T-cell (primary cell): ENCODE measurements at regions not wholly inside any gene's neighbourhood (a gene's known extent, or its start where the extent isn't known, plus 50 kb on each side); places are given as distances from the start of the nearest gene placed in this dataset.

Experiments
- ATAC-seq, 4 experiments: fragments of 200-7000 bp in 3 of 4; fragments of 150-1000 bp in 1 of 4; cut with Tn5 transposase; replicated peaks in 1 of 4; 1 replicate in 3 of 4; 2 replicates in 1 of 4; pipeline ENCODE4 v1.10.0; 2021; ENCODE audit warnings: moderate library complexity in 3 of 4, mild to moderate bottlenecking in 2 of 4, moderate number of reproducible peaks in 1 of 4
- CTCF ChIA-PET, 2 donors: fragments of 300-600 bp; sonication (Branson Sonifier 250); formaldehyde crosslinking; loops; one replicate each; lab custom pipeline; 2022; ENCODE audit warnings: antibody characterized with exemption in 2 of 2; lab: Charles Lee
- POLR2A ChIA-PET, 2 donors: fragments of 300-600 bp; sonication (Branson Sonifier 250); formaldehyde crosslinking; loops; one replicate each; lab custom pipeline; 2022; ENCODE audit warnings: antibody characterized with exemption in 2 of 2; lab: Charles Lee
- DNase-seq, 35 experiments: peaks; one replicate each; pipeline versions ENCODE4 v3.0.0 to v3.0.0-alpha.2; 2013 to 2023
- H3K27ac ChIP-seq: one replicate; pipeline ENCODE4 v1.5.1; 2013; ENCODE audit warnings: low read length
- H3K27me3 ChIP-seq, 2 experiments: replicated peaks in 1 of 2; 1 replicate in 1 of 2; 2 replicates in 1 of 2; pipeline versions ENCODE4 v1.6.1 to v1.7.0; 2013; ENCODE audit warnings: low read length in 1 of 2, mixed read lengths in 1 of 2; ENCODE audit not compliant: control insufficient read depth in 2 of 2, insufficient read depth in 2 of 2; ENCODE audit errors: extremely low read depth in 1 of 2
- H3K36me3 ChIP-seq, 2 donors: 1 replicate in 1 of 2; 2 replicates in 1 of 2; pipeline versions ENCODE4 v1.6.1 to v1.7.0; 2013; ENCODE audit warnings: low read length in 1 of 2; ENCODE audit not compliant: control insufficient read depth in 2 of 2, insufficient read depth in 1 of 2; ENCODE audit errors: extremely low read depth in 1 of 2
- H3K4me1 ChIP-seq, 2 experiments: 1 replicate in 1 of 2; 2 replicates in 1 of 2; pipeline versions ENCODE4 v1.6.1 to v1.7.0; 2013; ENCODE audit warnings: low read length in 2 of 2, mixed read lengths in 1 of 2; ENCODE audit not compliant: insufficient read depth in 2 of 2, control insufficient read depth in 1 of 2; ENCODE audit errors: extremely low read depth in 1 of 2
- H3K4me3 ChIP-seq, 2 donors: 1 replicate in 1 of 2; 2 replicates in 1 of 2; pipeline versions ENCODE4 v1.5.1 to v1.7.0; 2013; ENCODE audit warnings: mild to moderate bottlenecking in 2 of 2, low read length in 1 of 2, moderate library complexity in 1 of 2; ENCODE audit not compliant: control insufficient read depth in 1 of 2; ENCODE audit errors: extremely low read depth in 1 of 2
- H3K9me3 ChIP-seq: 2 replicates; pipeline ENCODE4 v1.7.0; 2013
- H3K27ac Mint-ChIP-seq, 2 donors: one replicate each; pipeline ENCODE4 v1.8.0; 2020 to 2021; ENCODE audit warnings: mild to moderate bottlenecking in 2 of 2, mixed read lengths in 2 of 2
- H3K27me3 Mint-ChIP-seq, 2 donors: one replicate each; pipeline ENCODE4 v1.8.0; 2021 to 2022; ENCODE audit warnings: mixed read lengths in 2 of 2
- H3K36me3 Mint-ChIP-seq: one replicate; pipeline ENCODE4 v1.8.0; 2021; ENCODE audit warnings: mixed read lengths
- H3K4me1 Mint-ChIP-seq, 3 donors: one replicate each; pipeline ENCODE4 v1.8.0; 2020 to 2022; ENCODE audit warnings: mixed read lengths in 3 of 3, mild to moderate bottlenecking in 1 of 3
- H3K4me3 Mint-ChIP-seq, 3 donors: one replicate each; pipeline ENCODE4 v1.8.0; 2020 to 2022; ENCODE audit warnings: mild to moderate bottlenecking in 3 of 3, mixed read lengths in 3 of 3, moderate library complexity in 3 of 3
- H3K9me3 Mint-ChIP-seq, 3 donors: one replicate each; pipeline ENCODE4 v1.8.0; 2020 to 2022; ENCODE audit warnings: mixed read lengths in 3 of 3
- WGBS: methylation state at CpG from one replicate; pipeline ENCODE4 v1.1.5; 2013; ENCODE audit warnings: missing lambda C conversion rate; ENCODE audit not compliant: insufficient coverage; 5-methylcytosine and 5-hydroxymethylcytosine counted together

- H3K4me3 Mint-ChIP-seq, result no peak overlapping the region
Measured at GRCh38 chr3:174460831-174461230, 398.3 kb upstream of the NAALADL2 start.

GRCh38 chr3:174462916-174463315, 396.2 kb upstream of the NAALADL2 start:
- no peak for ATAC-seq
- no peaks in the 10 kb centered on the region for H3K9me3 ChIP-seq
- ChIA-PET POLR2A (no interaction called here), CTCF (no interaction called here)
- H3K36me3 Mint-ChIP-seq, result no peaks in the 10 kb centered on the region
- H3K27ac ChIP-seq, result no peak overlapping the region
- H3K36me3 ChIP-seq, result no peaks in the 10 kb centered on the region
- DNase-seq, result no peak
- H3K4me3 Mint-ChIP-seq, result no peak overlapping the region
- H3K4me1 ChIP-seq, result no peaks in the 10 kb centered on the region
- H3K27ac Mint-ChIP-seq, result no peak overlapping the region
- no peaks in the 10 kb centered on the region for H3K9me3 Mint-ChIP-seq
- H3K4me3 ChIP-seq, result no peak overlapping the region
- no peaks in the 10 kb centered on the region for H3K27me3 ChIP-seq
- H3K27me3 Mint-ChIP-seq, result no peaks in the 10 kb centered on the region
- no peaks in the 10 kb centered on the region for H3K4me1 Mint-ChIP-seq

More at GRCh38 chr3:174460831-174461230, 398.3 kb upstream of the NAALADL2 start:
- ATAC-seq (no peak), DNase-seq (no peak)
- WGBS, result no CpG with 5 or more reads among the region's 1 CpG
- no peaks in the 10 kb centered on the region for H3K27me3 ChIP-seq
- POLR2A ChIA-PET, result no interaction called here
- H3K36me3 ChIP-seq, result no peaks in the 10 kb centered on the region
- H3K9me3 Mint-ChIP-seq, result peaks cover 0 to 12% (median 4%) of the 10 kb centered on the region in 3 donors
- H3K4me3 ChIP-seq, result no peak overlapping the region
- no peaks in the 10 kb centered on the region for H3K27me3 Mint-ChIP-seq
- no peaks in the 10 kb centered on the region for H3K4me1 Mint-ChIP-seq
- H3K27ac ChIP-seq, result no peak overlapping the region
- H3K4me1 ChIP-seq, result no peaks in the 10 kb centered on the region
- no peaks in the 10 kb centered on the region for H3K36me3 Mint-ChIP-seq
- H3K27ac Mint-ChIP-seq, result no peak overlapping the region
- no peaks in the 10 kb centered on the region for H3K9me3 ChIP-seq
- CTCF ChIA-PET, result no interaction called here

DNA sequence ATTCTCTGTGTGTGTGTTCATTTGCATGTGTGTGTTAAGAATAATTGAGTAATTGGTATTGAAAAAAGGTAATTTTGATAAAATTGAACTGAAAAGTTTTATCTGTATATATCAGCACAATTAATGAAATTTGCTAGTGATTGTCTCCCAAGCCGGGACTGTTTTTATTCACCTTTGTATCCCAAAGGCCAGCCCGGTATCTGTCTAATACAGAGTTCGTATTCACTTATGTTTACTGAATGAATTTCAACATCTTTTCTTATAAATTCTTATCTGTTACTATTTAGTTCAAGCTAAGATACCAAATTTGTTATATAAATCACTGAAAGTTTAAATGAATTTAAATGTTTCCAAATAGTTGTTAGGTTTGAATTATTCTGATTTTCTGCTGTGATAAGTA, 394.0 kb upstream of the NAALADL2 start:
- no peak for DNase-seq
- H3K4me3 Mint-ChIP-seq, result no peak overlapping the region
- POLR2A ChIA-PET, result no interaction called here
- peaks cover 0 to 6% (median 0%) of the 10 kb centered on the region in 3 donors for H3K9me3 Mint-ChIP-seq
- no CpG with 5 or more reads among the region's 3 CpGs for WGBS
- no peak overlapping the region for H3K27ac ChIP-seq
- no peaks in the 10 kb centered on the region for H3K4me1 ChIP-seq
- no peaks in the 10 kb centered on the region for H3K9me3 ChIP-seq
- no peaks in the 10 kb centered on the region for H3K36me3 ChIP-seq
- H3K27ac Mint-ChIP-seq, result no peak overlapping the region
- H3K4me3 ChIP-seq, result no peak overlapping the region
- ATAC-seq, result no peak
- no peaks in the 10 kb centered on the region for H3K27me3 ChIP-seq
- H3K4me1 Mint-ChIP-seq, result no peaks in the 10 kb centered on the region
- no peaks in the 10 kb centered on the region for H3K36me3 Mint-ChIP-seq
- no peaks in the 10 kb centered on the region for H3K27me3 Mint-ChIP-seq
- CTCF ChIA-PET, result no interaction called here

- Mint-ChIP-seq H3K36me3 (no peaks in the 10 kb centered on the region), H3K9me3 (peaks cover 0 to 9% (median 0%) of the 10 kb centered on the region in 3 donors), H3K4me3 (no peak overlapping the region), H3K4me1 (no peaks in the 10 kb centered on the region), H3K27me3 (no peaks in the 10 kb centered on the region), H3K27ac (no peak overlapping the region)
- Histone ChIP-seq H3K36me3 (no peaks in the 10 kb centered on the region), H3K9me3 (no peaks in the 10 kb centered on the region), H3K27me3 (no peaks in the 10 kb centered on the region), H3K4me3 (no peak overlapping the region), H3K4me1 (no peaks in the 10 kb centered on the region), H3K27ac (no peak overlapping the region)
- DNase-seq (no peak), ATAC-seq (no peak)
- WGBS, result no CpG with 5 or more reads among the region's 4 CpGs
- ChIA-PET CTCF (no interaction called here), POLR2A (no interaction called here)
Measured at GRCh38 chr3:174466471-174467054, 392.6 kb upstream of the NAALADL2 start.

- no peak for ATAC-seq
- Histone ChIP-seq H3K36me3 (no peaks in the 10 kb centered on the region), H3K4me1 (no peaks in the 10 kb centered on the region), H3K4me3 (no peak overlapping the region), H3K27ac (no peak overlapping the region), H3K9me3 (no peaks in the 10 kb centered on the region), H3K27me3 (no peaks in the 10 kb centered on the region)
- Mint-ChIP-seq H3K4me3 (no peak overlapping the region), H3K9me3 (peaks cover 0 to 5% (median 4%) of the 10 kb centered on the region in 3 donors), H3K4me1 (no peaks in the 10 kb centered on the region), H3K27ac (no peak overlapping the region), H3K27me3 (no peaks in the 10 kb centered on the region), H3K36me3 (no peaks in the 10 kb centered on the region)
- no CpG with 5 or more reads among the region's 1 CpG for WGBS
- no peak for DNase-seq
- ChIA-PET CTCF (no interaction called here), POLR2A (no interaction called here)
Measured at GRCh38 chr3:174477491-174477890, 381.6 kb upstream of the NAALADL2 start.

GRCh38 chr3:174480767-174481166, 378.4 kb upstream of the NAALADL2 start:
- Histone ChIP-seq H3K4me3 (no peak overlapping the region), H3K9me3 (no peaks in the 10 kb centered on the region), H3K4me1 (no peaks in the 10 kb centered on the region), H3K27me3 (no peaks in the 10 kb centered on the region), H3K36me3 (no peaks in the 10 kb centered on the region), H3K27ac (no peak overlapping the region)
- Mint-ChIP-seq H3K4me1 (no peaks in the 10 kb centered on the region), H3K27ac (no peak overlapping the region), H3K9me3 (peaks cover 2 to 10% (median 5%) of the 10 kb centered on the region in 3 donors), H3K4me3 (no peak overlapping the region), H3K27me3 (no peaks in the 10 kb centered on the region), H3K36me3 (no peaks in the 10 kb centered on the region)
- WGBS, result 80% methylated on average over 1 of the region's 2 CpGs
- ChIA-PET CTCF (no interaction called here), POLR2A (no interaction called here)
- DNase-seq (no peak), ATAC-seq (no peak)

- no peaks in the 10 kb centered on the region for H3K4me1 Mint-ChIP-seq
- no peaks in the 10 kb centered on the region for H3K9me3 ChIP-seq
- ChIA-PET CTCF (no interaction called here), POLR2A (no interaction called here)
- no peak for DNase-seq
- no CpG with 5 or more reads among the region's 1 CpG for WGBS
- no peaks in the 10 kb centered on the region for H3K36me3 Mint-ChIP-seq
- H3K27ac Mint-ChIP-seq, result no peak overlapping the region
- ATAC-seq, result no peak
- no peak overlapping the region for H3K4me3 ChIP-seq
- no peaks in the 10 kb centered on the region for H3K27me3 Mint-ChIP-seq
- H3K27me3 ChIP-seq, result no peaks in the 10 kb centered on the region
- H3K36me3 ChIP-seq, result no peaks in the 10 kb centered on the region
- no peak overlapping the region for H3K27ac ChIP-seq
- no peak overlapping the region for H3K4me3 Mint-ChIP-seq
- H3K9me3 Mint-ChIP-seq, result peaks cover 2 to 16% (median 5%) of the 10 kb centered on the region in 3 donors
- no peaks in the 10 kb centered on the region for H3K4me1 ChIP-seq
Measured at GRCh38 chr3:174482541-174482940, 376.6 kb upstream of the NAALADL2 start.
